Panc1 (cell line): ENCODE measurements at regions not wholly inside any gene's neighbourhood (a gene's known extent, or its start where the extent isn't known, plus 50 kb on each side); places are given as distances from the start of the nearest gene placed in this dataset.

Experiments
- CTCF ChIP-seq: fragments of 450-650 bp; IDR thresholded peaks from 2 replicates; pipeline ENCODE4 v1.5.1; 2017; ENCODE audit warnings: mild to moderate bottlenecking
- POLR2AphosphoS5 ChIP-seq: IDR thresholded peaks from 2 replicates; pipeline ENCODE4 v1.6.1; 2012; ENCODE audit warnings: mild to moderate bottlenecking, low read depth, low read length, moderate library complexity
- REST ChIP-seq, 2 experiments: IDR thresholded peaks; 2 replicates each; pipeline ENCODE4 v1.6.1; 2011 to 2012; ENCODE audit warnings: low read depth in 2 of 2, control low read depth in 1 of 2, low read length in 1 of 2, mild to moderate bottlenecking in 1 of 2, moderate library complexity in 1 of 2; ENCODE audit not compliant: insufficient read depth in 1 of 2
- SIN3A ChIP-seq: IDR thresholded peaks from 2 replicates; pipeline ENCODE4 v1.6.1; 2012; ENCODE audit warnings: low read depth, mild to moderate bottlenecking, low read length, moderate library complexity, borderline replicate concordance; ENCODE audit not compliant: insufficient read depth
- TCF7L2 ChIP-seq: IDR thresholded peaks from 2 replicates; pipeline ENCODE4 v1.6.1; 2011; ENCODE audit warnings: mild to moderate bottlenecking, low read depth, low read length, inconsistent platforms

- no peak for TF ChIP-seq CTCF
- TF ChIP-seq POLR2AphosphoS5: no peak
- no peak for TF ChIP-seq REST (IDR thresholded peaks at IDR 0.05; ENCODE audit: insufficient read depth in 1 of 2, low read depth in 2 of 2, low read length in 1 of 2)
- TF ChIP-seq SIN3A: no peak
- no peak for TF ChIP-seq TCF7L2
These were observed 72.7 kb upstream of the RNU6ATAC start for GRCh38 chr9:134236935-134237629.
